ENCODE measurements at regions not wholly inside any gene's neighbourhood (a gene's known extent, or its start where the extent isn't known, plus 50 kb on each side); places are given as distances from the start of the nearest gene placed in this dataset.

- DNase-seq: no peak
Observed at GRCh38 chr3:70840106-70840870, 527.9 kb upstream of the MDFIC2 start.

- DNase-seq: no peak
Observed at GRCh38 chr3:70833239-70833960, 521.0 kb upstream of the MDFIC2 start.

DNA sequence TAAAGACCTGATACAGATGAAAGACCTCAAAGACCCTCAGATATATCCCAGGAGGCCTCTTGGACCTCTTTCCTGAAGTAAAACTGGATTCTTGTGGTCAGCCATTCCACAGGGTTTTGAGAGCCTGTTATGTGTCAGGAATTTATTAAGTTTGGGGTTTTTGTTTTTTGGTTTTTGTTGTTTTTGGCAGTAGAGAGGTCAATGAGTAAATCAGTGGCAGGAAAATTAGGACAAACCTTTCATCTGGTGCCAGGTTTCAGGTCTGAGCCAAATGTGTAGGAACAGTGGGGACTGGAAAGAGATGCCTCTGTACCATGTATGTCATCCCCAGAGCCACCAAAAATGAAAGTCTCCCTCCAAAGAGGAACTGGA, 520.4 kb upstream of the MDFIC2 start:
- no peak for DNase-seq

GRCh38 chr3:70832089-70832833, 519.8 kb upstream of the MDFIC2 start:
- DNase-seq: no peak

- DNase-seq: no peak
Observed at GRCh38 chr3:70829092-70829491, 516.7 kb upstream of the MDFIC2 start.

GRCh38 chr3:70824773-70825172, 512.3 kb upstream of the MDFIC2 start:
- DNase-seq: no peak

DNA sequence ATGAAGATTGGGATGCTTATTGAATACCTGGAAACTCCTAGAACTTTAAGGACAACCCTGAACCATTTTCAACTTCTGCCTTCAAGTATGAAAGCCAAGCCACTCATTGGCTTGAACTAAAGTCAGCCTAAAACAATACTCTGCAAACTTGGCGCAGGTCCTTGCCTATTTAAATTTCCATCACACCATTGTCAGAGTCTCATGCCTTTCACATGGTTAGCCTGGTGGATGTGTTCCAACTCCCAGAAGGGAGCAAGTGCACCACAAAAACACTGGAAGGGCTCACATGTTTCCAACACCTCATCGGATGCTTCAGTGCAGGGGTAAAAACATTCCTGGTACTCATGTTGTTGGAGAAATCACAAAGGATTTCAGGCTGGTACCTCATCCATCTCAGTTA, 511.6 kb upstream of the MDFIC2 start:
- DNase-seq: no peak

DNA sequence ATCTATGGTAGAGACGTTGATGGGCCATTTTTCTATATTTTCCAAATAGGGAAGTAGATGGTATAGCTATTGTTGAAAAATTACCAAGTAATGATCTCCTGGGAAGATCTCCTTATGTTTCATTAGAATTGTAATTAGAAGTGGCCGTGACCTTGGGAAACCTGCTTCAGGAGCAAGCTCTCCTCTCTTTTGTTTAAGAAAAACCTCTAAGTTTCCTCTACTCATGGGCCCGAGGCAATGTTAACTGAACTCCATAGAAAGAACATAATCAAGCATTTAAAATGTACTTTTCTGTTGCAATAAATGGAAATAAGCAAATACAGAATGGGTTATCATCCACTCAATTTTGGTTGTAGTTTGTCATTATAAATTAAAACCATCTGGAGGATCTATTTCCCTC, 511.2 kb upstream of the MDFIC2 start:
- DNase-seq: no peak

- no peak for DNase-seq
Observed at GRCh38 chr3:70822669-70823068, 510.2 kb upstream of the MDFIC2 start.

DNA sequence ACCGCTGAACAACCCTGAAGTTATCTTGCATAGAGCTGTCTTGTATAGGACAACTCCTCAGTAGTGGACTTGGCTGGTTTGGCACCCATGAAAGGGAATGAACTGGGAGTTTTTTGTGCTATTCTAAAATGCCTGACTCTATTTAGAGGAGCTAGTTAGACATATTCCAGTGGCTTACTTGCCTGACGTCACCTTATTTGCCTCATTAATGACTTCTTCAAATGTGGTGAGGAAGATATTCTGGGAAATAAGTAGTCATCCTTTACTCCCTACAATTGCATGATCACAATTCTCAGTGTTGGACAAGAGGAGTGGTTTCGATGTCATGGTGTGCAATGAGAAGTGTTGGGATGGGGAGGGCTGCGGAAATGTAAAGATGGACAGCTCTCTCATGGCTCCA, 509.2 kb upstream of the MDFIC2 start:
- DNase-seq: no peak

DNA sequence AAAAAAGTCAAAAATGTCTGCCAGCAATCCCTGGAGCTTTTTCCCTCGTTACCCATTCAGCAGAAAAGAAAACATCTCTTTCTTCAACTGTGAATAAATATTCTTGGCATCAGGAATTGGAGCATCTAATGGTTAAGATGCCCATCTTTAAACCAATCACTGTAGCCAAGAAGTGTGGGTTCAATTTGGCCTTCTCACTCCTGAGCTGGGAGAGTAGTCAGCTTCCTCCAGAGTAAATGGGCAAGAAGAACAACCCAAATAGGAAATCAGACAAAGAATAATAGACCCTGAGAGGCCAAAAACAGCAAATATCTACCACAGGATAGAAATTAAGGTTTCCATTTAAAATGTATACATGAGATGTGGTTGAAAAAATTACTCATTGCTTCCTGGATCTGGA, 508.0 kb upstream of the MDFIC2 start:
- DNase-seq: no peak

DNA sequence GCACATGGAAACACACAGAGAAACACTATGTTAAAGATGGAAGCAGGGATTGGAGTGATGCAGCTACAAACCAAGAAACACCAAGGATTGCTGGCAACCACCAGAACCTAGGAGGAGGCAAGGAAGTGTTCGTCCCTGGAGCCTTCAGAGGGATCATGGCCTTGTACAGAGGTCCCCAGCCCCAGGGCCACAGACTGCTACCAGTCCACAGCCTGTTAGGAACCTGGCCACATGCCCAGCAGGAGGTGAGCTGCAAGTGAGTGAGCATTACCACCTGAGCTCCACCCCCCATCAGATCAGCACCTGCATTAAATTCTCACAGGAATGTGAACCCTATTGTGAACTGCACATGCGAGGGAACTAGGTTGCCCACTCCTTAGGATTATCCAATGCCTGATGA, 505.7 kb upstream of the MDFIC2 start:
- DNase-seq: no peak

DNA sequence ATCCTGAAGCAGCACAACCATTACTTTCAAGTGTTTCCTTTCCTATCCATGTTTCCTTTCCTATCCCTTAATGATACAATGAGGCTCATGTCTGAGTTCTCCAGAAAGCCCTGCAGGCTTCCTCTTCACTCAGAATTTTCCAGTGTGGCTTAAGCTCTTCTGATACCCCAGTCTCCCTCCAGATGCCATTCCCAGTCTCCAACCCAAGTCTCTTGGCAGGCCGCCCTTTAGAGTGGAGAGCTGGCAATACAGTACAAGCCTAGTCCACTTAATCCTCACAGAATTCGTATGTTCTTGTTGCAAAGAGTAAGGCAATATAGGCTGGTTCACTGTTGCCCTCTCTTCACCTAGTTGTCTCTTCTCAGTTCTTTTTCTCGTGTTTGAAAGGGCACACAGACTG, 503.9 kb upstream of the MDFIC2 start:
- DNase-seq: no peak

DNA sequence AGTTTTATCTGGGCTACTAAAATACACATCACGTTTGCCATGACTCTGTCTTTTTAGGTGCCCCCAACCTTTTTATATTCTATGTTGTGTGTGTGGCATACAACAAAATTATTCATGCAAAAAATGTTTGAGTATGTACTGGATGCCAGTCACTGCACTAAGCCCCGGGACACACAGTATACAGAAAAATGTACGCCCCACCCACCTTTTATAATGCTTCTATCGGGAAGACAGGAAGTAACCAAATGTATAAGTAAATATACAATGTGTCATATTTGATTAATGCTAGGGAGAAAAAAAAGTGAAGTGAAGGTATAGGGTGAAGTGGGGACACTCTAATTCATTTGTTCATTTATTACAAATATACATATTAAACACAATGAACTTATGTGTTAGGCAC, 503.4 kb upstream of the MDFIC2 start:
- DNase-seq: no peak

- no peak for DNase-seq
Observed at GRCh38 chr3:70813311-70813710, 500.9 kb upstream of the MDFIC2 start.

DNA sequence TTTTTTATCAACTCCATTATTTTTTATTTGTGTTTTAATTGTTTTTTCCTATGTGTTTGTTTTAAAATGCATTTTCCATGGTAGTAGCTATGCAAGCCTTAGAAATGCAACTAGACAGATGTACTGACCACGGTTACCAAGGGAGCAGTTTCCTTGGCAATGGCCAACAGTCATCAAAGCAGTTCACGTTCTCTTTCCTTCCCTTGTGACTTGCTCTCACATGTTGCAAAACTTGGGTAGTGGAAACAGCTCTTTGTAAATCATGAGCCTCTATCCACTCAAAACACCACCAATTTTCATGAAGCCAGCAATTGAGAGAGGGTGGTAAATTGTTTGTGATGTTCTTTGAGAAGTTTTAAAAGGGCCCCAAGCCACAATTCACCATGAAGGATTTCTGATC, 499.4 kb upstream of the MDFIC2 start:
- DNase-seq: no peak

GRCh38 chr3:70808881-70809280, 496.4 kb upstream of the MDFIC2 start:
- no peak for DNase-seq

- DNase-seq: no peak
Observed at GRCh38 chr3:70806556-70806955, 494.1 kb upstream of the MDFIC2 start.

GRCh38 chr3:70806021-70806420, 493.6 kb upstream of the MDFIC2 start:
- no peak for DNase-seq

GRCh38 chr3:70805061-70805889, 492.8 kb upstream of the MDFIC2 start:
- no peak for DNase-seq

- DNase-seq: no peak
Observed at GRCh38 chr3:70803891-70804290, 491.5 kb upstream of the MDFIC2 start.

GRCh38 chr3:70803319-70803718, 490.9 kb upstream of the MDFIC2 start:
- no peak for DNase-seq

GRCh38 chr3:70800951-70801350, 488.5 kb upstream of the MDFIC2 start:
- DNase-seq: no peak
